B cell (primary cell): ENCODE measurements at regions not wholly inside any gene's neighbourhood (a gene's known extent, or its start where the extent isn't known, plus 50 kb on each side); places are given as distances from the start of the nearest gene placed in this dataset.

Experiments used
- EZH2 ChIP-seq: IDR thresholded peaks from 2 replicates; pipeline ENCODE4 v1.6.1; 2012; ENCODE audit warnings: borderline replicate concordance, low read depth, mild to moderate bottlenecking, moderate library complexity, low read length; ENCODE audit not compliant: insufficient read depth, poor library complexity, severe bottlenecking
- TF ChIP-seq, protein P1 (sequence below): fragments of 200-600 bp; IDR thresholded peaks from one replicate; pipeline ENCODE4 v1.8.0; 2022; ENCODE audit warnings: antibody characterized with exemption, mild to moderate bottlenecking

- TF ChIP-seq, protein P1, sequence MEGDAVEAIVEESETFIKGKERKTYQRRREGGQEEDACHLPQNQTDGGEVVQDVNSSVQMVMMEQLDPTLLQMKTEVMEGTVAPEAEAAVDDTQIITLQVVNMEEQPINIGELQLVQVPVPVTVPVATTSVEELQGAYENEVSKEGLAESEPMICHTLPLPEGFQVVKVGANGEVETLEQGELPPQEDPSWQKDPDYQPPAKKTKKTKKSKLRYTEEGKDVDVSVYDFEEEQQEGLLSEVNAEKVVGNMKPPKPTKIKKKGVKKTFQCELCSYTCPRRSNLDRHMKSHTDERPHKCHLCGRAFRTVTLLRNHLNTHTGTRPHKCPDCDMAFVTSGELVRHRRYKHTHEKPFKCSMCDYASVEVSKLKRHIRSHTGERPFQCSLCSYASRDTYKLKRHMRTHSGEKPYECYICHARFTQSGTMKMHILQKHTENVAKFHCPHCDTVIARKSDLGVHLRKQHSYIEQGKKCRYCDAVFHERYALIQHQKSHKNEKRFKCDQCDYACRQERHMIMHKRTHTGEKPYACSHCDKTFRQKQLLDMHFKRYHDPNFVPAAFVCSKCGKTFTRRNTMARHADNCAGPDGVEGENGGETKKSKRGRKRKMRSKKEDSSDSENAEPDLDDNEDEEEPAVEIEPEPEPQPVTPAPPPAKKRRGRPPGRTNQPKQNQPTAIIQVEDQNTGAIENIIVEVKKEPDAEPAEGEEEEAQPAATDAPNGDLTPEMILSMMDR = no peak
- TF ChIP-seq EZH2 = no peak
Observed at GRCh38 chr5:2148312-2149194, 265.8 kb upstream of the IRX4 start.
